ENCODE measurements at regions not wholly inside any gene's neighbourhood (a gene's known extent, or its start where the extent isn't known, plus 50 kb on each side); places are given as distances from the start of the nearest gene placed in this dataset.

GRCh38 chr12:46100551-46101484, 110.4 kb upstream of the SCAF11 start:
- no peak for DNase-seq
- Histone ChIP-seq H3K27me3 (no peaks in the 10 kb centered on the region), H3K4me1 (ENCODE audit: insufficient read depth) (no peaks in the 10 kb centered on the region), H3K36me3 (no peaks in the 10 kb centered on the region), H3K27ac (no peak overlapping the region), H3K9me3 (no peaks in the 10 kb centered on the region), H3K4me3 (no peak overlapping the region)
- TF ChIP-seq EP300 (IDR thresholded peaks at IDR 0.05) (no peak), CTCF (IDR thresholded peaks at IDR 0.05) (no peak), POLR2A (IDR thresholded peaks at IDR 0.05) (no peak)
- intact Hi-C loops (cut with DNase I) = no loop called here
- WGBS, 3 donors = 71 to 78% (median 74%) methylated on average over 6 of the region's 6 CpGs

- Histone ChIP-seq H3K4me1 (ENCODE audit: insufficient read depth) (no peaks in the 10 kb centered on the region), H3K4me3 (no peak overlapping the region), H3K36me3 (no peaks in the 10 kb centered on the region), H3K9me3 (no peaks in the 10 kb centered on the region), H3K27me3 (no peaks in the 10 kb centered on the region), H3K27ac (no peak overlapping the region)
- no peak for DNase-seq
- intact Hi-C loops (cut with DNase I) = no loop called here
- TF ChIP-seq POLR2A (IDR thresholded peaks at IDR 0.05) (no peak), EP300 (IDR thresholded peaks at IDR 0.05) (no peak), CTCF (IDR thresholded peaks at IDR 0.05) (no peak)
- WGBS, 3 donors = 55 to 71% (median 65%) methylated on average over 5 of the region's 5 CpGs
Measured at GRCh38 chr12:46089414-46090162, 99.2 kb upstream of the SCAF11 start.

GRCh38 chr12:46087916-46088439, 97.6 kb upstream of the SCAF11 start:
- 52 to 58% (median 52%) methylated on average over 1 of the region's 1 CpG for WGBS, 3 donors
- no peak overlapping the region for H3K4me3 ChIP-seq
- no peaks in the 10 kb centered on the region for H3K27me3 ChIP-seq
- no peak for DNase-seq
- intact Hi-C loops (cut with DNase I) = no loop called here
- no peaks in the 10 kb centered on the region for H3K4me1 ChIP-seq (ENCODE audit: insufficient read depth)
- no peaks in the 10 kb centered on the region for H3K36me3 ChIP-seq
- no peak overlapping the region for H3K27ac ChIP-seq
- TF ChIP-seq CTCF (IDR thresholded peaks at IDR 0.05) = no peak
- no peaks in the 10 kb centered on the region for H3K9me3 ChIP-seq

- Histone ChIP-seq H3K9me3 (no peaks in the 10 kb centered on the region), H3K27me3 (no peaks in the 10 kb centered on the region), H3K4me3 (no peak overlapping the region), H3K4me1 (ENCODE audit: insufficient read depth) (no peaks in the 10 kb centered on the region), H3K27ac (no peak overlapping the region), H3K36me3 (no peaks in the 10 kb centered on the region)
- WGBS, 3 donors = 76 to 80% (median 80%) methylated on average over 7 of the region's 7 CpGs
- intact Hi-C loops (cut with DNase I) = no loop called here
- no peak for DNase-seq
- TF ChIP-seq EP300 (IDR thresholded peaks at IDR 0.05) (no peak), CTCF (IDR thresholded peaks at IDR 0.05) (no peak), POLR2A (IDR thresholded peaks at IDR 0.05) (no peak)
Measured at GRCh38 chr12:46084666-46085631, 94.6 kb upstream of the SCAF11 start.

Measured in ovary (tissue), 7 donors.